HFF-Myc (cell line): ENCODE measurements at regions not wholly inside any gene's neighbourhood (a gene's known extent, or its start where the extent isn't known, plus 50 kb on each side); places are given as distances from the start of the nearest gene placed in this dataset.

Experiments
- DNase-seq: peaks from one replicate; pipeline ENCODE4 v3.0.0-alpha.2; 2011; ENCODE audit warnings: low read depth; ENCODE audit errors: extremely low read depth
- H3K4me3 ChIP-seq: replicated peaks from 2 replicates; pipeline ENCODE4 v1.5.1; 2011; ENCODE audit warnings: low read depth, mild to moderate bottlenecking, control low read depth, low read length
- TF ChIP-seq, protein P1 (sequence below): IDR thresholded peaks from 2 replicates; pipeline ENCODE4 v1.5.1; 2012; ENCODE audit warnings: mild to moderate bottlenecking, low read depth, low read length, control low read depth; ENCODE audit errors: missing control alignments

DNA sequence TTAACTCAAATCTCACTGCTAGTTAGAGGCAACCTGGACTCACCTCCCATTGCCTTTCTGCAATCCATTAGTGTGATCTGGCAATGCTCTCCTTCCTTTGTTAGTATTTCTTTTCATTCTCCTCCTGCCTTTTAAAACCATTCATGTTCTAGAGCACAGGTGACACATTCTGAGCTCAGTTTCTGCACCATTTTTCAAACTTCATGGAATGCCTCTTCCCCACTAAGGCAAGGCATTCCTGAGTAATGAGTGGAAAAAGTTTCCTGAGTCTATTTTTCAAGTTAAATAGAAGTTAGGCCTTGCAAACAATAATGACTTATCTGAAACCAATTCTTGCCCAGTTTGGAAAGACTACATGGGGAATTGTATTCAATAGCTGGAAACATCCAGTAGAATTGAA lies 1001.8 kb downstream of the BCL11B start:
- TF ChIP-seq, protein P1, sequence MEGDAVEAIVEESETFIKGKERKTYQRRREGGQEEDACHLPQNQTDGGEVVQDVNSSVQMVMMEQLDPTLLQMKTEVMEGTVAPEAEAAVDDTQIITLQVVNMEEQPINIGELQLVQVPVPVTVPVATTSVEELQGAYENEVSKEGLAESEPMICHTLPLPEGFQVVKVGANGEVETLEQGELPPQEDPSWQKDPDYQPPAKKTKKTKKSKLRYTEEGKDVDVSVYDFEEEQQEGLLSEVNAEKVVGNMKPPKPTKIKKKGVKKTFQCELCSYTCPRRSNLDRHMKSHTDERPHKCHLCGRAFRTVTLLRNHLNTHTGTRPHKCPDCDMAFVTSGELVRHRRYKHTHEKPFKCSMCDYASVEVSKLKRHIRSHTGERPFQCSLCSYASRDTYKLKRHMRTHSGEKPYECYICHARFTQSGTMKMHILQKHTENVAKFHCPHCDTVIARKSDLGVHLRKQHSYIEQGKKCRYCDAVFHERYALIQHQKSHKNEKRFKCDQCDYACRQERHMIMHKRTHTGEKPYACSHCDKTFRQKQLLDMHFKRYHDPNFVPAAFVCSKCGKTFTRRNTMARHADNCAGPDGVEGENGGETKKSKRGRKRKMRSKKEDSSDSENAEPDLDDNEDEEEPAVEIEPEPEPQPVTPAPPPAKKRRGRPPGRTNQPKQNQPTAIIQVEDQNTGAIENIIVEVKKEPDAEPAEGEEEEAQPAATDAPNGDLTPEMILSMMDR, result no peak
- DNase-seq, result no peak
- H3K4me3 ChIP-seq, result no peak overlapping the region

DNA sequence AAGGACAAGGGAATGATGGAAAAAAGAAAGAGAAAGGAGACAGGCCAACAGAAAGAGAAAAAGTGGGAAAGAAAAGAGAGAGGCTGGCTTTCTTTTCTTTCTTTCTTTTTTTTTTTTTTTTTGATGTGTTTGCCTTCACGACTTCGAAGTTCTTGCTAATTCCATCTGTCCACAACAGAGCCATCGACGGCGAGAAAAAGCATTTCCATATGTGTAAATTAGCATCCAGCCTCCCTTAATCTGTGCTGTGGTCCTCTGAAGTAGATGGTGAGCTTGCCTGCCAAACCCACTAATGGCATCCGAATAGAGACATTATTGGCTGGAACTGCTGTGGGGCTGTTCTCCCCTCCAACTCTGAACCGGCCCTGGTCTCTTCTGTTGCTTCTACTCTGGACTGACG lies 997.4 kb downstream of the BCL11B start:
- TF ChIP-seq, protein P1, result no peak
- DNase-seq, result no peak

DNA sequence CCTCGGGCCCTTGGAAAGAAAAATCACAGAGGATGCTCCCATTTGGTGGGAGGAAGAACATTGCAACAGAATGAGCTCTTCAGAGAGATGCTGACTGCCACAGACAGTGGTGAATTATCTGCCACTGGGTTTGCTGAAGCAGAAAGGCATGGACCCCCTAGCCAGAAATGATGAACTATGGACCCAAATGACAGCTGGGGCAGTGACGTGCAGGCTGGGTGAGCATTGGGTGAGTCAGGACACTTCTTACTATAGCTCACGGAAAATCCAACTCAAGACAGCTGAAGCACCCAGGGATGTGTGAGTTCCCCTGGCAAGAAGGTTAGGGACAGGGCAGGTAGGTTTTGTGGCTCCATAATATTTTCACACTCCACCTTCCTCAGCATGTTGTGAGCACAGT lies 993.2 kb downstream of the BCL11B start:
- H3K4me3 ChIP-seq, result no peak overlapping the region
- TF ChIP-seq, protein P1, result no peak
- no peak for DNase-seq

More for the DNA sequence above, 997.4 kb downstream of the BCL11B start:
- no peak overlapping the region for H3K4me3 ChIP-seq

DNA sequence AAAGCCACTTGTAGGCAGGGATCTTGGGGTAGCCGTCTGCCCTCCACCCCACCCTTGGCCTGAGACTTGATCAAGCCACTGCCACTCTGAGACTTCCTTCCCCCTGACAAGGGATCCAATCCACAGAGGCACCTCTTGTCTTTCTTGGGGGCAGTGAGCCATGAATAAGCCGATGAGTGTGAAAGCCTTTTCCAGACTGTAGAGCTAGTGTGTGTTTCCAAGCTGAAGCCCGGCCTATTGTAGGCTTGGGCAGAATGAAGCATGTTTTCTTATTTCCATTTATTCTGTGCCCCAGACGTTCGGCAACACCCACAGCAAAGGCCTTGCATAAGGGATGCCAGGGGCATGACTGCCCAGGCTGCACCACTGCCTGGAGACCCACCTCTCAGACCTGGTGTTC lies 991.6 kb downstream of the BCL11B start:
- H3K4me3 ChIP-seq, result no peak overlapping the region
- no peak for DNase-seq
- TF ChIP-seq, protein P1, result no peak

DNA sequence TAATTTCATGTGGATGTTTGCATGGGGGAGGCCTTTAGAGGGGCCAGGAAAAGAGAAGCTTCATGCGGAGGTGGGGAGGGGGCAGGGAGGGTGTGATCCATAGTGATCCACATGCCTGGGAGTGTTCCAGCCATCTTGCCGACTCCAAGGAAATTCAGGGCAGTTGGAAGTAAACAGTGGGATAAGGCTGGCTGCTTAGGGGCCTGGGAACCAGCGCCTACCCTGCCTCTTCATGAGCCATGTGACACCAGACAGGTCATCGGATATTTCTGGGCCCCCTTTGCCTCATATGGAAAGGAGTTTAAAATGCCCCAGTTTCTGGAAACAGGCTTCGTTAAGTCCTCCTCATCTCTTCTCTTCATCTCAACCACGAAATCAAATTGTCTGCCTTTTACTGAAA lies 983.2 kb downstream of the BCL11B start:
- DNase-seq, result no peak
- no peak overlapping the region for H3K4me3 ChIP-seq
- TF ChIP-seq, protein P1, result no peak

DNA sequence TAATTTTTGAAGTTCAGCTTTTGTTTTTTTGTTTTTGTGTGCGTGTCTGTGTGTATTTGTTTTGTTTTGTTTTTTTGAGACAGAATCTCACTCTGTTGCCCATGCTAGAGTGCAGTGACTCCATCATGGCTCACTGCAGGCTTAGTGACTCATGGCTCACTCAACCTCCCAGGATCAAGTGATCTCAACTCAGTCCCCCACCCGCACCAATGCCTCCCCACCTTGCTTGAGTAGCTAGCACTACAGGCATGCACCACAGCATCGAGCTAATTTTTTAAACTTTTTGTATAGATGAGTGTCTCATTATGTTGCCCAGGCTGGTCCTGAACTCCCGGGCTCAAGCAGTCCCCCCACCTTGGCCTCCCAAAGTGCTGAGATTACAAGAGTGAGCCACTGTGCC lies 981.4 kb downstream of the BCL11B start:
- TF ChIP-seq, protein P1, result no peak
- no peak for DNase-seq
- H3K4me3 ChIP-seq, result no peak overlapping the region

DNA sequence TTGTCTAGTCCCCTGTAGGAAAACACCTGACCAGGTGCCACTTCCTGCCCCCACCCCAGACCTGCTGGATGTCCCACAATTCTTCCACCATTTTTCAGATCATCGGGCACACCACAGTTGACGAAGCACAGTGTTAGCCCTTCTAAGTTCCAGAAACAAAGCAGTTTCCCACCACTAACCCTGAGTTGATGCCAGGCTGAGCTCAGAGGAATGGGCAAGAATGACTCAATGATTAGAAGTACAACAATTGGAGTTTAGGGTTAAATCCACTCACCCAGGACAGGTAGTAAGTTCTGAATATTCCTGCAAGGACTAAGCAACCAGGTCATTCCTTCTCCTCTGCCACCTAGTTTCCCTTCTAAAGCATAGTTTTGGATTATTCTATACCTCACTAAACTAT lies 979.8 kb downstream of the BCL11B start:
- no peak for DNase-seq
- TF ChIP-seq, protein P1, result no peak
- no peak overlapping the region for H3K4me3 ChIP-seq
